Activated naive CD4-positive, alpha-beta T cell treated with Interleukin-2 at 50 U/mL for 16 hours (primary cell): ENCODE measurements at regions not wholly inside any gene's neighbourhood (a gene's known extent, or its start where the extent isn't known, plus 50 kb on each side); places are given as distances from the start of the nearest gene placed in this dataset.

Experiments
- DNase-seq: peaks from one replicate; pipeline ENCODE4 v3.0.0-alpha.2; 2020

DNA sequence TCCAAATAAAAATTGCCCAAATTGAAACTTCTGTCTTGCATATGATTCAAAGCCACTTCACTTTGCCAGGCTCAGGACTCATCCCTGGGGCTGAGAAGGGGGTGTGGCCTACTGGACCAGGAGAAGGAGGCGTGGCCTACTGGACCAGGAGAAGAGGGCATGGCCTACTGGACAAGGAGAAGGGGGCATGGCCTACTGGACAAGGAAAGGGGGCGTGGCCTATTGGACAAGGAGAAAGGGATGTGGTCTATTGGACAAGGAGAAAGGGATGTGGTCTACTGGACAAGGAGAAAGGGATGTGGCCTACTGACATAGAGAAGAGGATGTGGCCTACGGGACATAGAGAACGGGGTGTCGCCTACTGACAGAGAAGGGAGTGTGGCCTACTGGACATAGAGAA lies 405.3 kb downstream of the RRAGC start:
- no peak for DNase-seq

- no peak for DNase-seq
Measured at GRCh38 chr1:38452246-38452645, 405.7 kb upstream of the POU3F1 start.

GRCh38 chr1:38451541-38451993 lies 405.0 kb upstream of the POU3F1 start:
- no peak for DNase-seq

DNA sequence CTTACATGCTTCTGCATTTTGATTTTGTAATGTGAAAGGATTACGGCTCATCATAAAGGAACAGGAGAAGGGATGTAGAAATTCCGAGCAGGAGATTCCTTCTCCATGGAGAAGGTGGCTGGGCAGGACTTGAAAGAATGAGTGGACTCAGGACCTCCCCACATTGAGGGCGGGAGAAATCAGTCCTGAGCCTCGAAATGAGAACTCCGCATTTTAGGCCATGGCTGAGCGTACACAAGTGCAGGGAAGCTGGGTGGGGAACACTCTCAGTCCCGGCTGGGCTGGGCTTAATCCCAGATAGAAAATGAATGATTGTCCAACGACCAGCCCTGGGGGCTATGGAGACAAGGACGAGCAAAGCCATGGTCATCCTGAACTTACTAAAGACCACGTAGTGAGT lies 402.3 kb upstream of the POU3F1 start:
- no peak for DNase-seq

- DNase-seq: no peak
Measured at GRCh38 chr1:38446936-38447335, 400.3 kb upstream of the POU3F1 start.

DNA sequence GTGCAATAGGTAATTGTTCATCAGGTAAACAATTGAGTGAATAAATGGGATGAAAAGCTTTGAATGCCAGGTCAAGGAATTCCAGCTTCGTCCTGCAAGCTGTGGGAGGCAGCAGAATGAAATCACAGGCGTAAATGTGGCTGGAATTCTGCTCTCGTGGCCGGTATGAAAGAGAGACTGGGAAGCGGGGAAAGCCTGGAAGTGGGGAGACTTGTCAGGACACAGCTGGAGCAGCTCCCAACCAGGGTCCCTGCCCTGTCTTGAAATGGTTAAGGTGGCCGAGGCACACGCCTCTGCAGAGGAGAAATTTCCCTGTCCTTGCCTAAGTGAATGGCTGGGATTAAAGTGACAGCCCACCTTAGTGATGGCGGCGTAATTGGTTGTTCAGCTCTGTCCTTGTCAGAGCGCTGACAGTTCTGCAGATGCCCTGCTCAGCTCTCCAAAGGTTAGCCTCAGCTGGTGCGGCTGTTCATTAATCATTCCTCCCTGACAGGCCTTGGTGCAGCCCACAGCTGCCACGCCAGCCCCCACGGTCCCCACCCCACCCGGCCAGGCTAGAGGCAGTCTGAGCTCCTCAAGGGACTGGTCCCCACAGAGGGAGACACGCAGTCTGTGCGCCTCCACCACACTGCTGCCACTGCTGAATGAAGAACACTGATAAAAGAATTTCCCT lies 398.3 kb upstream of the POU3F1 start:
- DNase-seq: no peak

DNA sequence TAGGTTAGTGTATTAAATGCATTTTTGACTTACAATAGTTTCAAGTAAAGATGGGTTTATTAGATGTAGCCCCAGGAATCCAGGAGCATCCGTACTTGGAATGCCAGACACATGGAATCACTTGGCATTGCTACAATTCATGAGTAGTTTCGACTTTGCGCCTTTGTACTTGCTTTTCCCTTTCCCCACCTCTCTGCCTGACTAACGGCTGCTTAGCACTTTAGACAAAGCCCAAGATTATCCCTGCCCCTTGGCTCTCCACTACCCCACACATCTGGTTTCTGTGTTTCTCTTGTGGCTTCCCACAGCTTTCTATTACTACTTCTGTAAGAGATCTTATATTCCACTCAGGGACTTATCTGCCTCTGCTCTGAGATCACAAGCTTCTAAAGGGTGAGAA lies 397.7 kb upstream of the POU3F1 start:
- DNase-seq: no peak

GRCh38 chr1:38440402-38440801 lies 393.8 kb upstream of the POU3F1 start:
- DNase-seq: no peak

DNA sequence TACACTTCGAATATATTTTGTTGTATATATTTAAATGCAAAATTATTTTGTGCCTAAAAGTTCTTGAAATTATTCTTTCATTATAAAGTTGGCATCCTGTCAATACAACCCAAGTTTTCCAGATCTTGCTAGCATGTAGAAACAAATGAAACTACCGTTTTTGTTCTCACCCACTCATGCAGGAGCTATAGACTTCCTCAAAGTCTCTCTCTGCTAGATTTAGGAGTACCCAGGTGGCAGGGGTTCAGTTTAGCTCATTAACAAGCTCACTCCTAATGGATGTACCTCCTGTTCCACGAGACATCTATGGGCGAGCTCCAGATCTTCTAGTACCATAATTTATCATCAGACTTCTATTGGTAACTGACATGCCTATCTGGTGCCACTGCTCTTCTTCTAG lies 390.2 kb upstream of the POU3F1 start:
- no peak for DNase-seq

GRCh38 chr1:38436006-38436405 lies 389.4 kb upstream of the POU3F1 start:
- DNase-seq: no peak

- no peak for DNase-seq
Measured at GRCh38 chr1:38433084-38433722, 386.6 kb upstream of the POU3F1 start.

GRCh38 chr1:38431535-38432376 lies 385.2 kb upstream of the POU3F1 start:
- DNase-seq: no peak

- DNase-seq: no peak
Measured at GRCh38 chr1:38430949-38431348, 384.4 kb upstream of the POU3F1 start.

- DNase-seq: no peak
Measured at GRCh38 chr1:38424677-38425076, 378.1 kb upstream of the POU3F1 start.

GRCh38 chr1:38420666-38421065 lies 374.1 kb upstream of the POU3F1 start:
- no peak for DNase-seq

DNA sequence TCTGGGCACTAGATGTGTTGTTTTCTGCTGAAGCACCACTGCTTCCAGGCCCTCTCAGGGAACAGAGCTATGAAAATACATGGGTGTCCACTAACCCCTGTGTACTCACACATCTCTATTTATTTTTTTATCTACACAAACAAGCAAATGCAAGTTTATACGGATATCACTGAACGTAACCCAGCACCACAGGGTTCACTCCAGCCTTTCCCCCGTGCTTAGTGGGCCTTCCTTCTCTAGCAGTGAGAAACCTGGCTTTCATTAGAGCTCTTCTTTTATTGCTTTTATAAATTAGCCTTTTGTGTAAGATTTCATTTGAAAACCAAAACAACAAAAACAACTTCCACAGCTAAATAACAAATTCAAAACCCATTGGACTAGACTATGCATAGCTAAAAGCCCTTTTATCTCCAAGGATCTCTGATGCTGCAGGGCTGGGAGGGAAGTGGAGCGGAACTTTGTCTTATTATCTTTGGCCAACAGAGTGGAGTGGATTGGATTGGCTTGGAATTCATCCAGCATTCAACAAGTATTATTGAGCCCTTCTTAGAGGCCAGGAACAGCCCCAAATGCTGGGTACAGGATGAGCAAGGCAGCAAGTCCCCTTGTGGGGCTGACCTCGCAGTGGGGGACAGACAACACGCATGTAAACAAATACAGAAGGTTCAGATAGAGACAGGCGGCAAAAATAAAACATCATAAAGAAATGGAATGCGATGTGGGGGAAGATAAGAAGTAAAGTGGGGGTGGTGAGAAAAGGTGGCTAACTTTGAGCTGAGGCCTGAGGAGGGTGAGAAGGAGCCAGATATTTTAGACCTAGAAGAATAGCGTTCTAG lies 371.8 kb upstream of the POU3F1 start:
- no peak for DNase-seq

DNA sequence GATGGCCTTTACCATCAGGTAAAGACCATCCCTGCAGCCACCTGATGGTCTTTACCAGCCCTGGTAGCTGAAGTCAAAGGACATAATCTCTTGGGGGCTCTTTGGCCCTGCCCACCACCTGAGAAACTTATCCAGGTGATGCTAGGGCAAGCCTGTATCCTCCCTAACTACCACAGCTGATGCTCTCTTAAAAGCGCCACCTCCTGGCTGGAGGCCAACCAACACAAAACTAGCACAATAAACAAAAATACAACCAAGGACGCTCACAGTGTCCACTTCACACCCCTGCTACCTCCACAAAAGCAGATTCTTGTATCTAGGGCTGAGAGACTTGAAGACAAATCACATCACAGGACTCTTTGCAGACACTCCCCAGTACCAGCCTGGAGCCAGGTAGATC lies 357.1 kb upstream of the POU3F1 start:
- no peak for DNase-seq

GRCh38 chr1:38402230-38402815 lies 355.7 kb upstream of the POU3F1 start:
- DNase-seq: no peak

DNA sequence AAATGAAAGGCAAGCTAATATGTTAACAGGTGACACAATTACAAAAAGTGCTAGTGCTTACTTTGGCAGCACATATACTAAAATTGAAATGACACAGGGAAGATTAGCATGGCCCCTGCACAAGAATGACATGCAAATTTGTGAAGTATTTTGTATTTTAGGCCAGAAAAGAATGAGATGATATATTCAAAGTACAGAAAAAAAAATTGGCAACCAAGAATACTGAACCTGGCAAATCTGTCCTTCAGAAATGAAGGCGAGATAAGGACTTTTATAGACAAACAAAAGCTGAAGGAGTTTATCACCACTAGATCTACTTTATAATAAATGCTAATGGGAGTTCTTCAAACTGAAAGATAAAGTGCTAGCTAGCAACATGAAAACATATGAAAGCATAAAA lies 350.0 kb upstream of the POU3F1 start:
- no peak for DNase-seq

DNA sequence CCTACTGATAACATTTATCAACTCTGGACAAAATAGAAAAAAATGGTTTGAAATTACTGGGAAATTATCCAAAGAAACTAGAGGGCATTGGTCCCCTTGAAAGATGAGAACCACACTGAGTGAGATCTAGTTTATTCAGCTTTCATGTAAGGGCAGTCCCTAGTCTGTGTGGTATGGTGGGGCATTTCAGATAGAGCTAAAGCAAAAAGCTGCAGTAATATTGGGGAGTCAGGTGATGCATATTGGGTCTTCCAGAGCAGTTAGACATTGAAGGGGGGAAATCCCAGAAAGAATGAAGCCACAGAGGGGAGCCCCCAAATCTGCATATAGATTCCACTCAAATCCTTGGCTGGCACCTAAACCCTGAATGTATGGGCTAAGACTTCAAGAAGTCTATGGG lies 347.7 kb upstream of the POU3F1 start:
- no peak for DNase-seq

DNA sequence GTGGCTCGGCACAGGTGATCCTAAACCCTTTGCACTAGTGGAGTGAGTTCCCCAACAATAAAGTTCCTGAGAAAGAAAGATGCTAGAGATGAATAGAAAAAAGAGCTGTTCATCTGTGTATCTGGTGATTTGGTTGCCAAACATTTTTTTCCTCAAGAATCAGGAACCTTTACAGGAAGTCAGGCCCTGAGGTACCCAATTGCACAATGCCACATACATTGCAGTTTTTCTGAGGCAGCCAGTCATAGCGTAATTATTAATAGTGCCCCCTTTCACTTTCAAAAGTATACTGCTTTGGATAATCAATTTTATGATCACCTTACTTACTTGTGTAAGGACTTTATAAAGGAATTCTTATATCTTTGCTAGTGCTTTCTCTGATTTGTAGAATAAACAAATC lies 346.3 kb upstream of the POU3F1 start:
- DNase-seq: no peak

GRCh38 chr1:38381256-38381655 lies 334.7 kb upstream of the POU3F1 start:
- no peak for DNase-seq

DNA sequence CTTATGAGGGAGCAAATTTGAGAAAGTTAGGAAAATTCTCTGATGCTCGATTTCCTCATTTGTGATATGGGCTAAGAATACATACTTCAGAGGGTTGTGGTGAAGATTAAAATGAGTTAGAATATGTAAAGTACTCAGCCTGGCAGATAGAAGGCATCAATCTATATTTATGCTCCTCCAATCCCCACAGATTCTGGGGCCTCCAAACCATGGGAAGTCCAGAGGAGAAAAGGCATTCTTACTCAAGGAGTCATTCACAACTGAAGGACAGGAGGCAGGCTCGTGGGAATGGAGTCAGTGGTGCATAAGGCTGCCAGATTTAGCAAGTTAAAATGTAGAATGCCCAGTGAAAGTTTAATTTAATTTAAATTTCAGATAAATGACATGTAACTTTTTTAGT lies 330.0 kb upstream of the POU3F1 start:
- no peak for DNase-seq
